ENCODE measurements at regions not wholly inside any gene's neighbourhood (a gene's known extent, or its start where the extent isn't known, plus 50 kb on each side); places are given as distances from the start of the nearest gene placed in this dataset.

DNA sequence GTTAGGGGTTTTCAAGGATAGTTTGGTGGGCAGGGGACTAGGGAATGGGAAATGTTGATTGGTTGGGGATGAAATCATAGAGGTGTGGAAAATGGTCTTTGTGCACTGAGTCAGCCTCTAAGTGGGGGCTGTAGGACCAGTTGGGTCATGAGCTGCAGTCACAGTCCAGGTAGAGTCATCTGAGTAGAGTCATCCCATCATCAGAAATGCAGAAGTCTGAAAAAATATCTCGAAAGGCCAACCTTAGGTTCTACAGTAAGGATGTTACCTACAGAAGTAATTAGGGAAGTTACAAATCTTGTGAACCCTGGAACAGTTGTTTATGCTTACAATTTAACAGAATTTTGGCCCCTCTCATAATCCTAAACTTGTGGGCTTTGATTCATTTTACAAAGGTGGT lies 63.4 kb upstream of the AP1S2 start:
- Histone ChIP-seq H3K27ac (ENCODE audit: low read length) (no peak overlapping the region), H3K36me3 (ENCODE audit: control insufficient read depth, insufficient read depth, low read length) (no peaks in the 10 kb centered on the region), H3K9me3 (ENCODE audit: control insufficient read depth, insufficient read depth, low read depth, low read length) (no peaks in the 10 kb centered on the region), H3K27me3 (ENCODE audit: control insufficient read depth, insufficient read depth, low read length) (no peaks in the 10 kb centered on the region), H3K4me3 (ENCODE audit: low read depth in 2 of 2, low read length in 2 of 2) (no peak overlapping the region), H3K4me1 (ENCODE audit: control insufficient read depth, insufficient read depth, low read length) (no peaks in the 10 kb centered on the region)
- DNase-seq (ENCODE audit: low read depth, low spot score), result no peak
- ChIA-PET CTCF (no interaction called here), POLR2A (no interaction called here)
- no peak for ATAC-seq
- no TSS peak for BruUV-seq (replicated peaks)
- no peak for TF ChIP-seq TCF7L2 (IDR thresholded peaks at IDR 0.05; ENCODE audit: low read depth, low read length)
- no peak for TF ChIP-seq REST (IDR thresholded peaks at IDR 0.05; ENCODE audit: insufficient read depth in 1 of 2, low read depth in 2 of 2, low read length in 1 of 2)
- TF ChIP-seq CTCF (IDR thresholded peaks at IDR 0.05), result no peak
- no peak for TF ChIP-seq SIN3A (IDR thresholded peaks at IDR 0.05; ENCODE audit: borderline replicate concordance, insufficient read depth, low read depth, low read length)
- no peak for TF ChIP-seq POLR2AphosphoS5 (IDR thresholded peaks at IDR 0.05; ENCODE audit: low read depth, low read length)
- intact Hi-C loops (cut with micrococcal nuclease; ENCODE audit: unreplicated experiment), result no loop called here
- in situ Hi-C loops (cut with HindIII; ENCODE audit: low pct_unique_long_range_greater_than_20kb, low sequenced_read_pairs), result no loop called here

DNA sequence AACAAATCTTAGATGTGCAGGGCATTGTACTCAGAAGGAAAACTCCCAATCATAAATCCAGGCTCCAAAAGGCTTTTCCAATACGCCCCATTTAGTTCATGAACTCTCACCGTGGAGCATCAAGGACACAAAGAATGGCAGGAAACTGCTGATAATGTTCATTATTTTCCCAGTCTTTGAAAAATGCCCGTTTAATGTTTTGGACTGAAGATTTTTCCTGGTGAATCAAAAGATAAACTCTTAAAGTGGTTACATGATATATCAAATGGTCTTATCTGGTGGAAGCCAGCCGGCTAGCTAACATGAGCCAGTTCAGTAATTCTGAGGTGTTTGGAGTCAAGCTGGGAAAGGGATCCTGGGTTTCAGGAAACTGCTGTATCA lies 62.1 kb upstream of the AP1S2 start:
- Histone ChIP-seq H3K4me3 (ENCODE audit: low read depth in 2 of 2, low read length in 2 of 2) (no peak overlapping the region), H3K27ac (ENCODE audit: low read length) (no peak overlapping the region), H3K27me3 (ENCODE audit: control insufficient read depth, insufficient read depth, low read length) (no peaks in the 10 kb centered on the region), H3K4me1 (ENCODE audit: control insufficient read depth, insufficient read depth, low read length) (no peaks in the 10 kb centered on the region), H3K36me3 (ENCODE audit: control insufficient read depth, insufficient read depth, low read length) (no peaks in the 10 kb centered on the region), H3K9me3 (ENCODE audit: control insufficient read depth, insufficient read depth, low read depth, low read length) (no peaks in the 10 kb centered on the region)
- POLR2A ChIA-PET, result no interaction called here
- in situ Hi-C loops (cut with HindIII; ENCODE audit: low pct_unique_long_range_greater_than_20kb, low sequenced_read_pairs), result no loop called here
- DNase-seq (ENCODE audit: low read depth, low spot score) (no peak), ATAC-seq (no peak)
- TF ChIP-seq SIN3A (IDR thresholded peaks at IDR 0.05; ENCODE audit: borderline replicate concordance, insufficient read depth, low read depth, low read length) (no peak), CTCF (IDR thresholded peaks at IDR 0.05) (no peak), POLR2AphosphoS5 (IDR thresholded peaks at IDR 0.05; ENCODE audit: low read depth, low read length) (no peak), TCF7L2 (IDR thresholded peaks at IDR 0.05; ENCODE audit: low read depth, low read length) (no peak), REST (IDR thresholded peaks at IDR 0.05; ENCODE audit: insufficient read depth in 1 of 2, low read depth in 2 of 2, low read length in 1 of 2) (no peak)
- no TSS peak for BruUV-seq (replicated peaks)
- CTCF ChIA-PET, result no interaction called here
- intact Hi-C loops (cut with micrococcal nuclease; ENCODE audit: unreplicated experiment), result no loop called here

Data from Panc1 (cell line).